AG09319 (cell line): ENCODE measurements at regions not wholly inside any gene's neighbourhood (a gene's known extent, or its start where the extent isn't known, plus 50 kb on each side); places are given as distances from the start of the nearest gene placed in this dataset.
"Not testable (repeated sequence)": the region's sequence is repeated elsewhere in the genome, so short reads cannot be mapped to it uniquely, and the experiment has no call there.

ENCODE experiments used
- DNase-seq: peaks from one replicate; pipeline ENCODE4 v3.0.0-alpha.2; 2010; ENCODE audit warnings: low read depth; ENCODE audit errors: extremely low read depth
- CTCF ChIP-seq: IDR thresholded peaks from 2 replicates; pipeline ENCODE4 v1.5.1; 2011; ENCODE audit warnings: low read depth, mild to moderate bottlenecking, inconsistent platforms, low read length, moderate library complexity

- no peak for TF ChIP-seq CTCF
- DNase-seq: no peak
Measured at GRCh38 chr1:94300731-94301130, 63.3 kb upstream of the ARHGAP29 start.

GRCh38 chr1:94299627-94300553 lies 62.5 kb upstream of the ARHGAP29 start:
- DNase-seq: no peak
- TF ChIP-seq CTCF: no peak

GRCh38 chr1:94298861-94299260 lies 61.5 kb upstream of the ARHGAP29 start:
- DNase-seq: peak; percentile 81
- no peak for TF ChIP-seq CTCF

GRCh38 chr1:94296018-94296417 lies 58.6 kb upstream of the ARHGAP29 start:
- no peak for TF ChIP-seq CTCF
- DNase-seq: peak; percentile 77

GRCh38 chr1:94292978-94293377 lies 55.6 kb upstream of the ARHGAP29 start:
- not testable (repeated sequence) for DNase-seq

GRCh38 chr1:94289244-94289643 lies 51.9 kb upstream of the ARHGAP29 start:
- DNase-seq: not testable (repeated sequence)
